ENCODE measurements at regions not wholly inside any gene's neighbourhood (a gene's known extent, or its start where the extent isn't known, plus 50 kb on each side); places are given as distances from the start of the nearest gene placed in this dataset.

DNA sequence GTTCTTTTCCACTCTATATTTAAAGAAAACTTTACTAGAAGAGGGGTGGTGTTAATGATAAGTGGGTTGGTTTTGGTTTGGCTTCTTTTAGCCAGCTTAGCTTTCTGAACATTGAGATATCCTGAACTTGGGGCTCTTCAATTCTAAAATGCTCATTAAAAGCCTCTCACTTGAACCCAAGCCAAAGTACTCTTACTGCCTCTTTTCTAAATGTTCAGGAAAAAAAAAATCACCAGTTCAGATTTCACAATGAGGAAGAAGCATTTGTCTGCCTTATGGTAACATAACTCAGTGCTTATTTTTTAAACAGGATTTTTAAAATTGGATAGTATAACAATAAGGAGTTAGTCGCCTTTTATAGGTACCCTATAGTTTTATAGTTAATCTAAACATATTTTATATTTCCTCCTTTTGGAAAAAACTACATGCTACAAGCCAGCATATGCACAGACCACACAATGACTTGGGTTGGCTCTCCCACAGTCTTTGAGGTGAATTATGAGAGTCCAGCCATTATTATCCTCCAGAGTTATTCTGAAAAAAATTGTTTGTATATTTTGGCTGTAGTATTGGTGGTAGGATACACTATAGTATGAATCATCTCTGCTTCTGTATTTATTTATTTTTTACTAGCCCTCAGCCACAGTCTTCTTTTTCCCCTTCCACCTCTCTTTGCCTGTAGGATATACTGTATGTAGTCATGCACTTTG, 195.5 kb upstream of the TMPO start:
- no peaks in the 10 kb centered on the region for H3K4me1 ChIP-seq (ENCODE audit: control insufficient read depth, insufficient read depth, low read length)
- H3K27me3 ChIP-seq (ENCODE audit: control insufficient read depth, insufficient read depth, low read length) = no peaks in the 10 kb centered on the region
- H3K9ac ChIP-seq (ENCODE audit: low read length) = no peak overlapping the region
- H3K36me3 ChIP-seq (ENCODE audit: control insufficient read depth, insufficient read depth, low read length) = no peaks in the 10 kb centered on the region
- H3K27ac ChIP-seq (ENCODE audit: low read depth, low read length) = no peak overlapping the region
- H3K4me3 ChIP-seq (ENCODE audit: low read length) = no peak overlapping the region

- Histone ChIP-seq H3K4me1 (ENCODE audit: control insufficient read depth, insufficient read depth, low read length) (no peaks in the 10 kb centered on the region), H3K4me3 (ENCODE audit: low read length) (no peak overlapping the region), H3K36me3 (ENCODE audit: control insufficient read depth, insufficient read depth, low read length) (no peaks in the 10 kb centered on the region), H3K27me3 (ENCODE audit: control insufficient read depth, insufficient read depth, low read length) (peaks cover 4% of the 10 kb centered on the region), H3K27ac (ENCODE audit: low read depth, low read length) (no peak overlapping the region), H3K9ac (ENCODE audit: low read length) (no peak overlapping the region)
Measured at GRCh38 chr12:98325003-98325402, 190.4 kb upstream of the TMPO start.

DNA sequence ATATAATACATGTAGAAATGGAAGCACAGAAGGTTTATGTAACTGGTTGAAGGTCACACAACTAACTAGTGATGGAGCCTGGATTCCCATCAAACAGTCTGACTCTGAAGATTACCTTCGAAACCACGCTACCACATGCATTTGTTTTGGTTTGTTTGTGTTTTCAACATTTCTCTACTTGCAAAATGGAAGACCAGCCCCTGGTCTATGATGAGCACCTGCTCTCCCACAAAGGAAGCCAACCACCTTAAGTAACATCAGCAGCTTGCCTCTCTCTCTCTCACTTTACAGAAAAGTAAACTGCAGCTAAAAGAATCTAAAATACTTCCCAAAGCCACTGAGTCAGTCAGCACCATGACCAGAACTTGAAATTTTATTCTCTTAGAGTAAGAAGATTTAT, 186.9 kb upstream of the TMPO start:
- no peaks in the 10 kb centered on the region for H3K4me1 ChIP-seq (ENCODE audit: control insufficient read depth, insufficient read depth, low read length)
- H3K27ac ChIP-seq (ENCODE audit: low read depth, low read length) = no peak overlapping the region
- no peak overlapping the region for H3K4me3 ChIP-seq (ENCODE audit: low read length)
- no peak overlapping the region for H3K9ac ChIP-seq (ENCODE audit: low read length)
- peaks cover 4% of the 10 kb centered on the region for H3K27me3 ChIP-seq (ENCODE audit: control insufficient read depth, insufficient read depth, low read length)
- H3K36me3 ChIP-seq (ENCODE audit: control insufficient read depth, insufficient read depth, low read length) = no peaks in the 10 kb centered on the region

GRCh38 chr12:98329589-98329988, 185.8 kb upstream of the TMPO start:
- H3K27ac ChIP-seq (ENCODE audit: low read depth, low read length) = no peak overlapping the region
- no peak overlapping the region for H3K4me3 ChIP-seq (ENCODE audit: low read length)
- no peak overlapping the region for H3K9ac ChIP-seq (ENCODE audit: low read length)
- H3K27me3 ChIP-seq (ENCODE audit: control insufficient read depth, insufficient read depth, low read length) = peaks cover 4% of the 10 kb centered on the region
- H3K36me3 ChIP-seq (ENCODE audit: control insufficient read depth, insufficient read depth, low read length) = no peaks in the 10 kb centered on the region
- no peaks in the 10 kb centered on the region for H3K4me1 ChIP-seq (ENCODE audit: control insufficient read depth, insufficient read depth, low read length)

- Histone ChIP-seq H3K9ac (ENCODE audit: low read length) (no peak overlapping the region), H3K27me3 (ENCODE audit: control insufficient read depth, insufficient read depth, low read length) (no peaks in the 10 kb centered on the region), H3K4me3 (ENCODE audit: low read length) (no peak overlapping the region), H3K4me1 (ENCODE audit: control insufficient read depth, insufficient read depth, low read length) (no peaks in the 10 kb centered on the region), H3K27ac (ENCODE audit: low read depth, low read length) (no peak overlapping the region), H3K36me3 (ENCODE audit: control insufficient read depth, insufficient read depth, low read length) (no peaks in the 10 kb centered on the region)
Measured at GRCh38 chr12:98332642-98333041, 182.7 kb upstream of the TMPO start.

GRCh38 chr12:98334768-98335167, 180.6 kb upstream of the TMPO start:
- Histone ChIP-seq H3K36me3 (ENCODE audit: control insufficient read depth, insufficient read depth, low read length) (no peaks in the 10 kb centered on the region), H3K4me3 (ENCODE audit: low read length) (no peak overlapping the region), H3K27ac (ENCODE audit: low read depth, low read length) (no peak overlapping the region), H3K27me3 (ENCODE audit: control insufficient read depth, insufficient read depth, low read length) (no peaks in the 10 kb centered on the region), H3K4me1 (ENCODE audit: control insufficient read depth, insufficient read depth, low read length) (no peaks in the 10 kb centered on the region), H3K9ac (ENCODE audit: low read length) (no peak overlapping the region)

DNA sequence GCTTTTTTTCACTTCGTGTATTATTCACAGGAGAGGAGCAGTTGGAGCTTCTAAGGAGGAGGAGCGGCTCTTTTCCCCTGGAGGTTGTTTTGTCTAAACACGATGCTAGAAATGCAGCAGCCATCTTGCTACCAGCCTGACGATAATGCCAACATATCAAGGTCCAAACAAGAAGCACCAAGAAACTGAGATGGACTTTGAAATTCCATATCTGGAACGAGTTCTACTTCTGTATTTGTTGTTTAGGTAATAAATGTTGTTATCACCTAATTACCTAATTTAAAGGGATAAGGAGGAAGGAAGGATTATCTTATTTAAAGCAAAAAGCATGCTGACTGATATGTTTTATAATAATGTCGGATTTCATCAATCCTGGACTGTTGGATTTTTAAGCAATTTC, 174.4 kb upstream of the TMPO start:
- Histone ChIP-seq H3K27ac (ENCODE audit: low read depth, low read length) (no peak overlapping the region), H3K27me3 (ENCODE audit: control insufficient read depth, insufficient read depth, low read length) (no peaks in the 10 kb centered on the region), H3K4me3 (ENCODE audit: low read length) (no peak overlapping the region), H3K4me1 (ENCODE audit: control insufficient read depth, insufficient read depth, low read length) (no peaks in the 10 kb centered on the region), H3K9ac (ENCODE audit: low read length) (no peak overlapping the region), H3K36me3 (ENCODE audit: control insufficient read depth, insufficient read depth, low read length) (no peaks in the 10 kb centered on the region)

DNA sequence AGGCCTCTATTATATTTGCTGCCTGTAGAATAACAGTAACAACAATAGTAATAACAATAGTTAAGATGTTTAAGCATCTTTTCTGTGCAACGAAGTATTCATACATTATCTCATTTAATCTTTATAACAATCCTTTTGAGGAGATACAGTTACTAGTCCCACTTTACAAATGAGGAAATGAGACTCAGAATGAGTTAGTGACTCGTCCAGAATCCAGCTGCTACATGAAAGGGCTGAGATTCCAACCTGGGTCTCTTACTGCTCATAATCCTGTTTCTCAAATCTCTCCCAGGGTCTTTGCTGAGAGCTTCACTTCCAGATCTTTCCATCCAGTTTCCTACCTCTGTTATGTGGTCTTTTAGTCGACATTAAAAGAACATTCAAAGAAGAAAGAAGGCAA, 173.7 kb upstream of the TMPO start:
- Histone ChIP-seq H3K36me3 (ENCODE audit: control insufficient read depth, insufficient read depth, low read length) (no peaks in the 10 kb centered on the region), H3K27ac (ENCODE audit: low read depth, low read length) (no peak overlapping the region), H3K27me3 (ENCODE audit: control insufficient read depth, insufficient read depth, low read length) (no peaks in the 10 kb centered on the region), H3K4me3 (ENCODE audit: low read length) (no peak overlapping the region), H3K4me1 (ENCODE audit: control insufficient read depth, insufficient read depth, low read length) (no peaks in the 10 kb centered on the region), H3K9ac (ENCODE audit: low read length) (no peak overlapping the region)

DNA sequence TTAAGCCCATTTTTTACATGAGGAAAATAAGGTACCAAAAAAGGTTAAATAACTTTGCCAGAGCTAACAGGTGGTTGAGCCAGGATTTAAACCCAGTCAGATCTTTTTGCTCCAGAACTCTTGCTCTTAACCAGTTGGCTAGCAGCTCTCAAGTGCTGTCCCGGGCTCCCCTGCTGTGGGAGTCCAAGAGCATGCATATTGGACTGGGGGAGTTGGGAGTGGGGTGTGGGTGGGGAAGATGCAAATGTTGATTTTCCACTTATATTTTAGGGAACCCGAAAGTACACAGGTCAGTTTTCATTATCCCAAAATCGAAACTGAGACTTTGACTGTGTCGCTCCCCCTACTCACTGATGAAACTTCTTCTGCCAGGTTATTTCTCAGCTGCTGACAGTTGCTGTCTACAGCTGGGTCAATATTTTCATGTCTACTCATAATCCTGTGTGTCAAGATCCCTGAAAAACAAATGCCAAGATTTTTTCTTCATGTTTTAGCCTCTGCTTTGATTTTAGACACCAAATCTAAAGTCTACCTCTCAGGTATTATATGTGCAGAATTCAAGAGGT, 172.3 kb upstream of the TMPO start:
- H3K27ac ChIP-seq (ENCODE audit: low read depth, low read length) = no peak overlapping the region
- H3K9ac ChIP-seq (ENCODE audit: low read length) = no peak overlapping the region
- no peak overlapping the region for H3K4me3 ChIP-seq (ENCODE audit: low read length)
- no peaks in the 10 kb centered on the region for H3K27me3 ChIP-seq (ENCODE audit: control insufficient read depth, insufficient read depth, low read length)
- H3K36me3 ChIP-seq (ENCODE audit: control insufficient read depth, insufficient read depth, low read length) = no peaks in the 10 kb centered on the region
- H3K4me1 ChIP-seq (ENCODE audit: control insufficient read depth, insufficient read depth, low read length) = no peaks in the 10 kb centered on the region

GRCh38 chr12:98344046-98344930, 171.1 kb upstream of the TMPO start:
- Histone ChIP-seq H3K27me3 (ENCODE audit: control insufficient read depth, insufficient read depth, low read length) (no peaks in the 10 kb centered on the region), H3K27ac (ENCODE audit: low read depth, low read length) (no peak overlapping the region), H3K9ac (ENCODE audit: low read length) (no peak overlapping the region), H3K4me1 (ENCODE audit: control insufficient read depth, insufficient read depth, low read length) (no peaks in the 10 kb centered on the region), H3K36me3 (ENCODE audit: control insufficient read depth, insufficient read depth, low read length) (no peaks in the 10 kb centered on the region), H3K4me3 (ENCODE audit: low read length) (no peak overlapping the region)

DNA sequence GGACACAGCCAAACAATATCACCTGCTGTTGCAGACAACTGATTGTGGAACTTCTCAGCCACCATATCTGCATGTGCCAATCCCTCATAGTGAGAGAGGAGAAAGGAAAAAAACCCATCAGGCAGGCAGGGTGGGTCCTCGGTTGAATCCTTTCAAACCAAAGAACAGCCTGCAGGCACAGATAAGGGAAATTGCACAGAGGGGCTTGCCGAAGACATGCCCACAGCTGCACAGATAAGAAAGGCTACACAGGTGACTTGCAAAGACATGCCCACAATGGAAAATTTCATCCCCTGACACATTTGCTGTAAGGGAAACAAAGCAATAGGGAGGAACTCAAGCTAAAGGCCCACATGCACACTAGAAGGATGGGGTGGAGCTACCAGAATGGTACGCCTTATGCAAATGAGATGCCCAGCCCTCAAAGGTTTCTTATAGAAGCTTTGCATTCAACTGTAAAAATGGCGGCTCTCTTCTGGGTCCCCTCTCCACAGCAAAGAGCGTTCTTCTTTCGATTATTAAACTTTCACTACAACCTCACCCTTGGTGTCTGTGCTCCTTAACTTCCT, 170.0 kb upstream of the TMPO start:
- Histone ChIP-seq H3K9ac (ENCODE audit: low read length) (no peak overlapping the region), H3K27me3 (ENCODE audit: control insufficient read depth, insufficient read depth, low read length) (no peaks in the 10 kb centered on the region), H3K4me1 (ENCODE audit: control insufficient read depth, insufficient read depth, low read length) (no peaks in the 10 kb centered on the region), H3K4me3 (ENCODE audit: low read length) (no peak overlapping the region), H3K36me3 (ENCODE audit: control insufficient read depth, insufficient read depth, low read length) (no peaks in the 10 kb centered on the region), H3K27ac (ENCODE audit: low read depth, low read length) (no peak overlapping the region)

DNA sequence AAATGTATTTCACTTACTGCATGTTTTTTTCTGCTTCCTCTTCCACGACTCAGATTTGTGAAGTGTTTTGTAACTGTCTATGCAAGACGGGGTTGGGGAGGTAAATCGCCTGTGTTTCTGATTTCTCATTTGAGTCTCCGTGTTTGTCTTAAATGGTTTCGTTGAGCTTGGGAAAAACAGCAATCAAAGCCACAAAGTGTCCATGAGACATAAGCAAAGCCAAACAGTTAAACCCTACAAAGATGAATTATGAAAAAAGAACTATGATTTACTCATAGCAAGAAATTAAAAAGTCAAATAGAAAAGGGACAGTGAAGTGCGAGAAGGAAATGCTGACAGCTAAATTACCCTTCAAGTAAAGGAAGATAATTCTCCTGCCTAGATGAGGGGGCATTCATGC, 164.3 kb upstream of the TMPO start:
- no peaks in the 10 kb centered on the region for H3K36me3 ChIP-seq (ENCODE audit: control insufficient read depth, insufficient read depth, low read length)
- H3K27ac ChIP-seq (ENCODE audit: low read depth, low read length) = no peak overlapping the region
- no peaks in the 10 kb centered on the region for H3K4me1 ChIP-seq (ENCODE audit: control insufficient read depth, insufficient read depth, low read length)
- no peaks in the 10 kb centered on the region for H3K27me3 ChIP-seq (ENCODE audit: control insufficient read depth, insufficient read depth, low read length)
- H3K4me3 ChIP-seq (ENCODE audit: low read length) = no peak overlapping the region
- no peak overlapping the region for H3K9ac ChIP-seq (ENCODE audit: low read length)
